Brain microvascular endothelial cell (primary cell): ENCODE measurements at regions not wholly inside any gene's neighbourhood (a gene's known extent, or its start where the extent isn't known, plus 50 kb on each side); places are given as distances from the start of the nearest gene placed in this dataset.
"Not testable (repeated sequence)": the region's sequence is repeated elsewhere in the genome, so short reads cannot be mapped to it uniquely, and the experiment has no call there.

Experiments
- DNase-seq: peaks from one replicate; pipeline ENCODE4 v3.0.0-alpha.2; 2020
- H3K27ac ChIP-seq: fragments of 250-450 bp; sonication (Bioruptor Pico); 2 replicates; pipeline ENCODE4 v1.5.1; 2020; ENCODE audit warnings: mild to moderate bottlenecking, moderate library complexity
- H3K27me3 ChIP-seq: fragments of 250-450 bp; sonication (Bioruptor Pico); replicated peaks from 2 replicates; pipeline ENCODE4 v1.5.1; 2020; ENCODE audit warnings: mild to moderate bottlenecking
- H3K36me3 ChIP-seq: fragments of 250-450 bp; sonication (Bioruptor Pico); replicated peaks from 2 replicates; pipeline ENCODE4 v1.5.1; 2020; ENCODE audit warnings: mild to moderate bottlenecking
- H3K4me3 ChIP-seq: 2 replicates; pipeline ENCODE4 v1.5.1; 2011; ENCODE audit warnings: low read depth, mild to moderate bottlenecking, control low read depth, low read length, moderate library complexity
- CTCF ChIP-seq: IDR thresholded peaks from 2 replicates; pipeline ENCODE4 v1.5.1; 2011; ENCODE audit warnings: low read depth, mild to moderate bottlenecking, moderate library complexity, low read length, control low read depth, inconsistent platforms; ENCODE audit errors: missing control alignments
- in situ Hi-C: cut with HindIII; loops from 2 replicates; pipeline ENCODE4 v1.10.0; 2017; ENCODE audit warnings: low sequenced_read_pairs, low pct_ligation_motif_present

- DNase-seq = no peak
- in situ Hi-C loops = no loop called here
- H3K27me3 ChIP-seq = no peaks in the 10 kb centered on the region
Measured at GRCh38 chr5:179451114-179451827, 99.1 kb upstream of the RUFY1 start.

GRCh38 chr5:179449950-179450349 is 100.4 kb upstream of the RUFY1 start:
- H3K36me3 ChIP-seq, H3K4me3 ChIP-seq, DNase-seq, H3K27me3 ChIP-seq, in situ Hi-C loops, H3K27ac ChIP-seq: not testable (repeated sequence)

More at GRCh38 chr5:179451114-179451827, 99.1 kb upstream of the RUFY1 start:
- no peaks in the 10 kb centered on the region for H3K36me3 ChIP-seq
- H3K27ac ChIP-seq = no peak overlapping the region
- TF ChIP-seq CTCF = no peak
- no peak overlapping the region for H3K4me3 ChIP-seq

- in situ Hi-C loops, H3K27me3 ChIP-seq, DNase-seq, H3K27ac ChIP-seq, H3K36me3 ChIP-seq, H3K4me3 ChIP-seq: not testable (repeated sequence)
Measured at GRCh38 chr5:179448282-179448681, 102.1 kb upstream of the RUFY1 start.

GRCh38 chr5:179442289-179442688 is 97.0 kb upstream of the ADAMTS2 start:
- H3K36me3 ChIP-seq, DNase-seq, in situ Hi-C loops, H3K4me3 ChIP-seq, H3K27ac ChIP-seq, H3K27me3 ChIP-seq: not testable (repeated sequence)

GRCh38 chr5:179439181-179439985 is 94.1 kb upstream of the ADAMTS2 start:
- in situ Hi-C loops = no loop called here
- no peak for TF ChIP-seq CTCF
- H3K27ac ChIP-seq = no peak overlapping the region
- no peak for DNase-seq
- H3K4me3 ChIP-seq = no peak overlapping the region
- no peaks in the 10 kb centered on the region for H3K27me3 ChIP-seq
- no peaks in the 10 kb centered on the region for H3K36me3 ChIP-seq

- Histone ChIP-seq H3K36me3 (no peaks in the 10 kb centered on the region), H3K4me3 (no peak overlapping the region), H3K27ac (no peak overlapping the region), H3K27me3 (no peaks in the 10 kb centered on the region)
- TF ChIP-seq CTCF = no peak
- DNase-seq = no peak
- in situ Hi-C loops = no loop called here
Measured at GRCh38 chr5:179438461-179438860, 93.2 kb upstream of the ADAMTS2 start.

- no peak for DNase-seq
- no peak for TF ChIP-seq CTCF
- H3K4me3 ChIP-seq = no peak overlapping the region
- no peaks in the 10 kb centered on the region for H3K27me3 ChIP-seq
- H3K27ac ChIP-seq = no peak overlapping the region
- in situ Hi-C loops = no loop called here
- H3K36me3 ChIP-seq = no peaks in the 10 kb centered on the region
Measured at GRCh38 chr5:179438011-179438441, 92.8 kb upstream of the ADAMTS2 start.
